ENCODE measurements at regions not wholly inside any gene's neighbourhood (a gene's known extent, or its start where the extent isn't known, plus 50 kb on each side); places are given as distances from the start of the nearest gene placed in this dataset.

GRCh38 chr7:25822823-25823222 is 329.2 kb upstream of the NFE2L3 start:
- H3K27me3 ChIP-seq: no peaks in the 10 kb centered on the region
- TF ChIP-seq CTCF (IDR thresholded peaks at IDR 0.05): no peak
- intact Hi-C loops (cut with DNase I; ENCODE audit: low total_unique reads): no loop called here

GRCh38 chr7:25823571-25823970 is 328.4 kb upstream of the NFE2L3 start:
- DNase-seq: no peak
- Histone ChIP-seq H3K36me3 (no peaks in the 10 kb centered on the region), H3K27me3 (no peaks in the 10 kb centered on the region), H3K4me3 (no peak overlapping the region), H3K27ac (no peak overlapping the region), H3K4me1 (peaks cover 0 to 8% (median 0%) of the 10 kb centered on the region in 4 donors), H3K9me3 (no peaks in the 10 kb centered on the region)
- no peak for TF ChIP-seq CTCF (IDR thresholded peaks at IDR 0.05)
- intact Hi-C loops (cut with DNase I; ENCODE audit: low total_unique reads): no loop called here

More at GRCh38 chr7:25822823-25823222, 329.2 kb upstream of the NFE2L3 start:
- no peaks in the 10 kb centered on the region for H3K9me3 ChIP-seq
- H3K4me3 ChIP-seq: no peak overlapping the region
- H3K36me3 ChIP-seq: no peaks in the 10 kb centered on the region
- peaks cover 0 to 8% (median 0%) of the 10 kb centered on the region in 4 donors for H3K4me1 ChIP-seq
- H3K27ac ChIP-seq: no peak overlapping the region
- DNase-seq: no peak

- H3K9me3 ChIP-seq: no peaks in the 10 kb centered on the region
- no peak for TF ChIP-seq CTCF (IDR thresholded peaks at IDR 0.05)
- no peak for DNase-seq
- H3K27ac ChIP-seq: no peak overlapping the region
- H3K36me3 ChIP-seq: no peaks in the 10 kb centered on the region
- H3K4me1 ChIP-seq: peaks cover 0 to 41% (median 16%) of the 10 kb centered on the region in 4 donors
- H3K4me3 ChIP-seq: no peak overlapping the region
- intact Hi-C loops (cut with DNase I; ENCODE audit: low total_unique reads): no loop called here
- H3K27me3 ChIP-seq: no peaks in the 10 kb centered on the region
Measured at GRCh38 chr7:25828468-25828867, 323.5 kb upstream of the NFE2L3 start.

GRCh38 chr7:25829663-25830062 is 322.3 kb upstream of the NFE2L3 start:
- Histone ChIP-seq H3K36me3 (no peaks in the 10 kb centered on the region), H3K9me3 (no peaks in the 10 kb centered on the region), H3K4me3 (no peak overlapping the region), H3K27me3 (no peaks in the 10 kb centered on the region), H3K4me1 (peaks cover 0 to 47% (median 16%) of the 10 kb centered on the region in 4 donors), H3K27ac (peak overlapping the region; percentile 14 to 71)
- no peak for TF ChIP-seq CTCF (IDR thresholded peaks at IDR 0.05)
- DNase-seq: no peak
- intact Hi-C loops (cut with DNase I; ENCODE audit: low total_unique reads): no loop called here

- Histone ChIP-seq H3K36me3 (no peaks in the 10 kb centered on the region), H3K27ac (peak overlapping the region; percentile 7 to 71), H3K4me3 (no peak overlapping the region), H3K4me1 (peaks cover 0 to 52% (median 16%) of the 10 kb centered on the region in 4 donors), H3K27me3 (no peaks in the 10 kb centered on the region), H3K9me3 (no peaks in the 10 kb centered on the region)
- intact Hi-C loops (cut with DNase I; ENCODE audit: low total_unique reads): no loop called here
- no peak for DNase-seq
- no peak for TF ChIP-seq CTCF (IDR thresholded peaks at IDR 0.05)
Measured at GRCh38 chr7:25830215-25830614, 321.8 kb upstream of the NFE2L3 start.
